ENCODE measurements at regions not wholly inside any gene's neighbourhood (a gene's known extent, or its start where the extent isn't known, plus 50 kb on each side); places are given as distances from the start of the nearest gene placed in this dataset.
"Not testable (repeated sequence)": the region's sequence is repeated elsewhere in the genome, so short reads cannot be mapped to it uniquely, and the experiment has no call there.

GRCh38 chr5:21391506-21391905 is 1403.5 kb upstream of the CDH18 start:
- TF ChIP-seq CTCF (IDR thresholded peaks at IDR 0.05; ENCODE audit: insufficient read depth, low read length, missing control alignments), result no peak
- CTCF ChIA-PET, result no interaction called here
- POLR2A ChIA-PET, result no interaction called here

GRCh38 chr5:21360754-21361153 is 1372.8 kb upstream of the CDH18 start:
- H3K4me3 ChIP-seq (ENCODE audit: low read depth, low read length); POLR2A ChIA-PET; CTCF ChIA-PET; DNase-seq (ENCODE audit: low read depth, low spot score): not testable (repeated sequence)

More at GRCh38 chr5:21391506-21391905, 1403.5 kb upstream of the CDH18 start:
- DNase-seq (ENCODE audit: low read depth, low spot score), result no peak
- no peak overlapping the region for H3K4me3 ChIP-seq (ENCODE audit: low read depth, low read length)

GRCh38 chr5:21341948-21342261 is 1353.9 kb upstream of the CDH18 start:
- H3K4me3 ChIP-seq (ENCODE audit: low read depth, low read length); POLR2A ChIA-PET; DNase-seq (ENCODE audit: low read depth, low spot score); CTCF ChIA-PET: not testable (repeated sequence)

- H3K4me3 ChIP-seq (ENCODE audit: low read depth, low read length); DNase-seq (ENCODE audit: low read depth, low spot score); CTCF ChIA-PET; POLR2A ChIA-PET: not testable (repeated sequence)
These were observed 1353.4 kb upstream of the CDH18 start for GRCh38 chr5:21341203-21341947.

GRCh38 chr5:21340233-21340632 is 1352.2 kb upstream of the CDH18 start:
- DNase-seq (ENCODE audit: low read depth, low spot score); CTCF ChIA-PET; POLR2A ChIA-PET; H3K4me3 ChIP-seq (ENCODE audit: low read depth, low read length): not testable (repeated sequence)

GRCh38 chr5:21336478-21336877 is 1348.5 kb upstream of the CDH18 start:
- DNase-seq (ENCODE audit: low read depth, low spot score); POLR2A ChIA-PET; H3K4me3 ChIP-seq (ENCODE audit: low read depth, low read length); CTCF ChIA-PET: not testable (repeated sequence)

GRCh38 chr5:21315376-21315775 is 1327.4 kb upstream of the CDH18 start:
- POLR2A ChIA-PET; DNase-seq (ENCODE audit: low read depth, low spot score); CTCF ChIA-PET; H3K4me3 ChIP-seq (ENCODE audit: low read depth, low read length): not testable (repeated sequence)

GRCh38 chr5:21301205-21301604 is 1313.2 kb upstream of the CDH18 start:
- CTCF ChIA-PET; H3K4me3 ChIP-seq (ENCODE audit: low read depth, low read length); POLR2A ChIA-PET; DNase-seq (ENCODE audit: low read depth, low spot score): not testable (repeated sequence)

GRCh38 chr5:21274361-21274760 is 1286.4 kb upstream of the CDH18 start:
- POLR2A ChIA-PET; DNase-seq (ENCODE audit: low read depth, low spot score); CTCF ChIA-PET; H3K4me3 ChIP-seq (ENCODE audit: low read depth, low read length): not testable (repeated sequence)

GRCh38 chr5:21263361-21263760 is 1275.4 kb upstream of the CDH18 start:
- H3K4me3 ChIP-seq (ENCODE audit: low read depth, low read length), result no peak overlapping the region
- no peak for DNase-seq (ENCODE audit: low read depth, low spot score)
- CTCF ChIA-PET, result no interaction called here
- TF ChIP-seq CTCF (IDR thresholded peaks at IDR 0.05; ENCODE audit: insufficient read depth, low read length, missing control alignments), result no peak
- POLR2A ChIA-PET, result no interaction called here

GRCh38 chr5:21254161-21254560 is 1266.2 kb upstream of the CDH18 start:
- ChIA-PET POLR2A (no interaction called here), CTCF (no interaction called here)
- no peak overlapping the region for H3K4me3 ChIP-seq (ENCODE audit: low read depth, low read length)
- no peak for DNase-seq (ENCODE audit: low read depth, low spot score)
- no peak for TF ChIP-seq CTCF (IDR thresholded peaks at IDR 0.05; ENCODE audit: insufficient read depth, low read length, missing control alignments)

Data from AG04449 (cell line).